GM18867 (cell line): ENCODE measurements at regions not wholly inside any gene's neighbourhood (a gene's known extent, or its start where the extent isn't known, plus 50 kb on each side); places are given as distances from the start of the nearest gene placed in this dataset.

ENCODE experiments used
- ATAC-seq: cut with Tn5 transposase; IDR thresholded peaks from one replicate; pipeline ENCODE4 v1.9.1; 2021; ENCODE audit warnings: mild to moderate bottlenecking, moderate library complexity; ENCODE audit not compliant: unreplicated experiment

DNA sequence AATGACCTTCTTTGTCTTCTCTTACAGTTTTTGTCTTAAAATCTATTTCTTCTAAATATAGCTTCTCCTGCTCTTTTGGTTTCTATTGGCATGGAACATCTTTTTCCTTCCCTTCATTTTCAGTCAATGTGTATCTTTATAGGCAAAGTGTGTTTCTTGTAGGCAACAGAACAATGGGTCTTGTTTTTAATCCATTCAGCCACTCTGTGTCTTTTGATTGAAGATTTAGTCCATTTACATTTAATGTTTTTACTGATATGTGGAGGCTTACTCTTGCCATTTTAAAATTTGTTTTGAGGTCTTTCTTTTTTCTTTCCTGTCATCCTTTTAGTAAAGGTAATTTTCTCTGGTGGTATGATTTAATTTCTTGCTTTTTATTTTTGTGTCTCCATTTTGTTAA, 271.2 kb upstream of the ZP4 start:
- no peak for ATAC-seq

DNA sequence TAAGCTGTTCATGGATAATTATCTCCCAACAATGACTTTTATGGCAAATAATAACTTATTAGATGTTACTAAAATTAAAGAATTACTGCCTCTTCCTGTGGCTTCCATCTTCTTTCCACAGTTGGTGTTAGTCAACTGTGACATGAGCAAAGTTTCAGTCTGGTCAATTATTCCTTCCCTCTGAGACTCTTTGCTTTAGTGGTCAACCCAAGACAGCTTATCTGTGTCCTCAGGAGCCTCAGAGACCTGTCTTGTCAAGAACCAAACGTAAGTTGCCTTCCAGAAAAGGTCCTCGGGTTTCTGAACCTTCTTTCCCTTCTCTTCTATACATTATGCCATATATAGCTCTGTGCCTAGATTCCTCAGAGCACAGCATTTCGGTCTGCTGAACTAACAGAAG, 263.2 kb upstream of the ZP4 start:
- ATAC-seq = no peak

DNA sequence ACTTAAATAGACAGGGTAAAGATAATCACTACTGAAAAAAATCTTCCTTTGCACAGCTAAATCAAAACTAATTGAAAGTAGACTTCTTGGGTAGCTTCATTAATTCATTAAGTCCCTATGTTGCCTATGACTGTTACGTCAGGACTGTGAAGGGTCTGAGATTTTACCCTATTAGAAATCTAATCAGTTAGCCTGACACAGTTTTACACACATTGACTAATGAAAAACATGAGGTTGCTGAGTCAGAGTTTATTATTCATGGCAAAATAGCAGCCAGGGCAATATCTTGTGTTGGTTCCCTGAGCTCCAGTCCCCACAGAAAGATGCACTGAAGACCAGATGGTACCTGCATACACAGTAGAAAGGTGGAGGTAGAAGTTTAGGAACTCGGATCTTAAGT, 262.5 kb upstream of the ZP4 start:
- ATAC-seq = no peak

DNA sequence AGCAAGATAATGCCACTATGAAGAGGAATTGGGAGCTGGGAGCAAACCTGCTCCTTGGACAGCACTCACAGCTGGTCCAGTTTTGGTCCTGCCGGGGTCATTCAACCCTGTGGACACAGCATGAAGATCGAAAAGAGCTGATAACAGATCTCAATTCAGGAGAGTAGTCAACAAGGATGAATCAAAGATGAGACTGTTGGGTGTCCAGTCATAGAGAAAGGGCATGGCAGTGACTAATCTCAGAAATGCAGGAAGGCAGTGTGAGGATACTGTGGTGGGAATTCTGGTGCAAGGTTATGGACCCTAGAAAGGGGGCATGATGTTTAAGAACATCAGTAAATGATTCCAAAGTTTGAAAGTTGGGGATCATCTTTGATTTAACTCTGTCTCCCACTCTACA, 261.4 kb upstream of the ZP4 start:
- ATAC-seq = no peak

DNA sequence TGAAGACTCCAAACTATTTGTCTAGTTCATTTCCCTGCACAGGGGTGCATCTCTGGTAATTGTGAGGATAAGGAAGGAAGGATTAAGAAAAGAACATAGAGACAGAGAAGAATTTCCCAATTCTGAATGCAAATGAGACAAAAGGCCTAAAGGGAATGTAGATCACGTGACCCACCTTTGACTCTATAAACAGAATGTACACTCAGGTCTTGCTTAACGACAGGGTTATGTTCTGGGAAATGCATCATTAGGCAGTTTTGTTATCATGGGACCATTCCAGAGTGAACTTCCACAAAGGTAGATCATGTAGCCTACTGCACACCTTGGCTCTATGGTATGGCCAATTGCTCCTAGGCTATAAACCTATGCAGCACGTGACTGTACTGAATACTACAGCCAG, 252.3 kb upstream of the ZP4 start:
- no peak for ATAC-seq

DNA sequence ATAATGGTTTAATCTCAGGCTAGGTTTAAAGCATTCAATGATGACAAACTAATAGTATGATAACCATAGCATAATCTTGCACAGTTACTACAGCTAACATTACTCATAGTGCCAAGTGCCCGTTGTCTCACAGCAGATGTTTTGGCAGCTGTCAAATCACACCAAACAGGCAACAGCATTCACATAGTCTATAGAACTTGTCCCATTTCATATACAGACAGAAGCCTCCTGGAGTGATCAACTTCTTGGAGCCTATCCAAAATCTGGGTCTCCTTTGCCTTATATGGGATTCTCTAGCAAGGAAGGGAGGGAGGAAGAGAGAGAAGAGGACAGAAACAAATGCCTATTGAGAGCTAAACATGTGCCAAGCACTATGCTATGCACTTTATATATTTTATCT, 250.6 kb upstream of the ZP4 start:
- no peak for ATAC-seq

DNA sequence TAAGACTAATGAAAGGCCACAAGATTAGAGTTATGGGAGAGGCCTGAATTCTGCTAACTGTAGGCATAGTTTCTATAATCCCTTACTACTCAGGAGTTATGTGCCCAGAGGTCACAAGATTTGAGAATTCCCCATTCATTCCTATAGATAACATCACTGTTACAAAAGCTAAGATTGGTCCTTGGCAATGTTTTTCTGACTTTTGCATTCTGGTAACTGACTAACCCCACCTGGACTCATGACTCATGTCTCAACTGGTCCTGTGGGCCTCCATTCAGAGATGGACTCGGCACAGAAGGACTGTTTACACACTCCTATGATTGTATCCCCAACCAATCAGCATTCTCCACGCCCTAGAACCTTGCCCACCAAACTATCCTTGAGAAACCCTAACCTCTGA, 249.0 kb upstream of the ZP4 start:
- no peak for ATAC-seq

DNA sequence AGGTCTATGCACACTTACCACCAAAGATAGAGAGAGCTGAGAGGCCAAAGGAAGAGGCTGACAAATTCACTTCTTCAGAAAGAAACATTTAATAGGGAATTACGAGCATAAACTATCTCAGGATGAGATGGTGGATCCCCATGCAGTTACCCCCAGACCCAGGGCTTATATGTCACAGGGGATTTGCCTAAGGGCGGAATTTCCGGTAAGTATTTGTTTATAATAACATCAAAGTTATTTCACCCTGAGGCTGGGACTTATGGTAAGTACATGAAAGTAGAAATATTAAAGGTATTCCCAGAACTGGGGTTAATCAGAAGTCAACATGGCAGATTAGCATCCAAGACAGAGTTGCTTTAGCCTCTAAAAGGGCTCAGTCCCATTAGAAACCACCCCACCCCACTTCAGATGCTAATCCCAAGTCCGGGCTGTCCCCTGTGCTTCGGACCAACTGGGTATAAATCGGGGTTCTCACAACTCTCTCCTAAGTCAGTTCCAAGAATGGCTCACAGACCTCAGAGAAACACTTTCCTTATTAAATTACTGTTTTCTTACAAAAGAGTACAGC, 247.4 kb upstream of the ZP4 start:
- ATAC-seq = no peak

DNA sequence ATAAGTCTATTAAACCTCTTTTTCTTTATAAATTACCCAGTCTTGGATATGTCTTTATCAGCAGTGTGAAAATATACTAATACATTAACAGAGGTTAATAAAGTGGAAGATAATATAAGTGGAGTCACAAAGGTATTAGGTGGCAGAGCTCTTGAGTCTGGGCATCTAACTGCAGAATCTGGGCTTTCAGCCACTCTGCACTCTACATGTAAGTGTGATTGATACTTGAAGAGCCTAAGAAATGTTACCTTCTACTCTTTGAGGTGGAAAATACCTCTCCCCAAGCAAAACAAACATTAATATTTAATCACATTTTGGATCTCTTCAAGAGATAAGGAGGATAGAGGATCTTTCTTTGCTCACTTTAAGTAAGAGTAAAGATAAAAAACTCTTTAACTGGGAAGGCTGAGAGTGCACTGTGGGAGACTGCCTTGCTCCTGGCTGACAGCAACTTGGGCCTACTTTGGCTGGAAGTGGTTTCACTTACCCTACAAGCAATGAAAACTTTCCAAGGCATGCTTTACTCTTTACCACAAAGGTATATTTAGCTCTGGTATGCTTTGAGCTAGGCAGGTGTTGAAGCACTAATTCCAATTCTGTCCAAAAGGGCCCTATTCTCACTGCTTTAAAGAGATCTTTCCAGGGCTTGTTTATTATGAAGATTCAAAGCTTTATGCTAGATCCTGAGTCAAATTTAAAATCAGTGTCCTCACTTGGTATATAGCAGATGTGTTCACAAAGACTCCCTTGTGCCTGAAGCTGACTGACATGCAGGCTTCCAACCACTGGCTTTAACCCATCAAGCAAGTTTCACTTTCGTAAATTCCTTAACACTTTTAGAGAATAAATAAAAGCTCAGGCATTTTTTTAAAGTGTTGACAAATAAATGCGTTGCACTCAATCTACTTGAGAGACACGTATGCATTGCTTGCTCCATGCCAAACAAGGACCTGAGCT, 245.3 kb upstream of the ZP4 start:
- no peak for ATAC-seq

DNA sequence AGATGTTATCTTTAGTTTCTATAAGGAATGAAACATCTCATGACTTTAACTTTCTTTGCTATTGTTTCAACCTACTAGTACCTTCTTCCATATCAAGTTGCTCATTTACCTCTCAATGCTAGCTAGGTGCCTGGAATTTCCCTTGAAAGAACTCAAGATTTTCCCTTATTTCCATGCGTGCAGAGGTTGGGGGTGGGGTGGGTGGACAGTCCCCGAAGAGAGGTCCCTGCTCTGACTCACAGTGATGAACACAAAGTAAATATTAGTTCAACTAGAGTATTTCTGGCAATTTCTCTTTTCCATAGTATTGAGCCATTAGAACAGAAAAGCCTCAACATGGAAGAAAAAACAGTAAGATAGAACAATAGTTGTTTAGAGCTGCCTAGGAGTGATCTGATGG, 239.0 kb upstream of the ZP4 start:
- ATAC-seq = no peak

DNA sequence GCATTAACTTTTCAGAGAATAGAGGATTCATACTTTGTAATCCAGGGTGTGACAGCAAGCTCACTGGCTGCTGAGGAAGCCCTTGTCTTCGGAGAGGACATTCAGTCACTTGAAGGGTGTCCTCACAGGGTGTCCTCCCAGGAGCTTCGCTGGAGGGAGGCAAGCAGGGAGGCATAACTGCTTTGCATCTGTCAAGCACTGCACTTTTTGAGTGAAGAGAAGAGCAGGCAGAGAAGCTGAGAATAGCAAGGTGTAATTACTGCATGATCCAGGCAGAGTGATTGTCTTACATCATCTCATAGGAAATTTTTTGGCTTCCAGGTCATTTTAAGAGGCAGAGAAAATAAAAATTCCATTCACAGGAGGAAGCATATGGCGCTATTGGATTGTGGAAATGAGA, 232.5 kb upstream of the ZP4 start:
- no peak for ATAC-seq

DNA sequence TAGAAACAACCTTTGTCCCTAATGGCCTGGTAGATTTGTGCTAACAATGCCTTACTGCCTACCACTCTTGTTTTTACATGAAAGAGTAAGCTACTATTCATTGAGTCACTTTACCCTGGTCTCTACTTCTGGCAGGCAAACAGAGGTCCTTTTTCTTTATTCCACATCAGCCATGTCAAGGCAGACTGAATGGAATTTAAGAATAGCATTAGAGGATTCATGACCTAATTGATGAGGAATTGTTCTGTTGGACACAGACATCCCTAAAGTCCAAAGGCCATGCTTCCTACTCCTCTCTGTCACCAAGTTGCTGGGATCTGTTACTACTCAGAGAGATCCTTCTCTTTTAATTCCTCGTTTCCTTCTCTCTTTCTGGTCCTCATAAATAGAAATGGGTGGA, 229.1 kb upstream of the ZP4 start:
- ATAC-seq = no peak

DNA sequence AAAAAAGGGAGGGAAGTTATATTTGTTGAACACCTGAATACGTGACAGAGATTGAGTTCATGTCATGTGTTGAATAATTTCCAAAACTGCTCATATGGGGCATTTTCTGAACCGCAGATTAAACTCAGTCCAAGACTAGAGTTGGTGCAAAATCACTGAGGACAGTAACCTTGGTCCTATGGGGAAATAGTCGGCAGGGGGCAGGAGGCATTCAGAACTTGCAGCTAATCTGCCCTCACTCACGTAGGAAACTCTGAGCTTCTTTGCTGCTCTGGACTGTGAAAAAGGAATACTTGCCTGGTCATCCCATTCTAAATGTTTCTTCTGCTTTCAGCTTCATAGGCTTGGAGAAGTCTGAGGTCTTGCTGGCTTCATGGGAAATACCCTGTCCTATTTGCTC, 228.3 kb upstream of the ZP4 start:
- no peak for ATAC-seq

DNA sequence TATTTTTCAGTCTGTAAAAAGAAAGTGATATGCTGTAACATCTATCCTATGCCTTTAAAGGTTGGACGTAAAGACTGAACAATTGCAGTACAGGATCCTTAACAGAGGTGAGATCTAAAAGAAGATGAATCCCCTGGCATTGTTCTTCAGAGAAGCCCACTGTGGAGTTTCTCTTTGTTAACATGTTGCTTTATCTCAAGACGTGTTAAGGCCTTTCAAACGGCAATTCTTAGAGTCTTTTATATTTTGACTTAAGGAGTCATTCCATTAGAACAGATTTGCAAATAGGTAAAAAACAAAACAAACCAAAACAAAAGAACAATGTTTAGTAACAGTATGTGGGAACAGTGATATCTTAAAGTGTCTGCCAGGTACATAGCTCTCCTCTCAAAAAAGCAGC, 225.1 kb upstream of the ZP4 start:
- ATAC-seq = no peak

DNA sequence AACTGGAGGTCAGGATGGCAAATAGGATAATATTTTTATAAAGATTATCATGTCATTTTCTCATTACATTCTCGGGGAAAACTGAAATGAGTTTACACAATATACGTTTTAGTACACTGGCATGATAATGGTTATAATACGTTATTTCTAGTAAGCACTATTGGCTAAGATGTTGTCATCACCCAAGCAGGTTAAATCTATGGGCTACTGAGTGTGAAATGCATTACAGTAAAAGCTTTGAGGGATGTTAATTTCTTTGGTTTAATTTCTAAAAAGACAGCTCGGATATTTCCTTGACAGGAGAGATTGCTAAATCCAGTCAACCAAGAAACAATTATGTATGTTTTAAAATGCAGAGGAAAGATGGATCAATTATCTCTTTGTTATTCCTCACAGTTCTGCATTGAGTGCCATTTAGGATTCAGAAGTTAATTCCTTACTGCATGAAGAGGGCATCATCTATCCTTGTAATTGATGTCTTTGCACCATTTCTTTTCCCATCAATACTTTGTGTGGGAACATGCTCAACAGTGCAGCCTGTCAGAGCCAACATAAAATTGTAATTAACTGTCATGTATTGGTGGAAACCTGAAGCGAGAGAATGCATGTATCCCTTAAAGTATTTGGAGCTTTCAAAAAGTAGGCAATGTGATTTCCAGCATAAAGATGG, 222.4 kb upstream of the ZP4 start:
- ATAC-seq = no peak

DNA sequence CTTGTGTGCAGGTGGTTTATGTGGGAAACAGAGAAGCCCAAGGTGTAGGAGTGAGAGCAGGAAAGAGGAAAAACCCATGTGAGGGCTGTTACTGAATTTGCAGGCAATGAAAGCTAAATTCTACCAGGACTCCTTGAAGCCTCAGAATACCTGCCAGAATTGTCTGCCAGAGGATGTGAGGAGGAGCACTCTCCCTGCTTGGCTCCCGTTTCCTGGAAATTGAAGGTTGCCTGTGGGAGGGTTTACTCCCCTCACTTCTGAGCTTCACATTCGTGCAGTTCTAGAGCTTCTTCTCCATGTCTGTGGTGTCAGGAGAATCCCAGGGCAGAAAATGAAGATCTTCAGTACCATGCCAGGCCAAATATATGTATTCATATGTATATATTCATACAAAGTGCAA, 220.8 kb upstream of the ZP4 start:
- ATAC-seq = no peak

DNA sequence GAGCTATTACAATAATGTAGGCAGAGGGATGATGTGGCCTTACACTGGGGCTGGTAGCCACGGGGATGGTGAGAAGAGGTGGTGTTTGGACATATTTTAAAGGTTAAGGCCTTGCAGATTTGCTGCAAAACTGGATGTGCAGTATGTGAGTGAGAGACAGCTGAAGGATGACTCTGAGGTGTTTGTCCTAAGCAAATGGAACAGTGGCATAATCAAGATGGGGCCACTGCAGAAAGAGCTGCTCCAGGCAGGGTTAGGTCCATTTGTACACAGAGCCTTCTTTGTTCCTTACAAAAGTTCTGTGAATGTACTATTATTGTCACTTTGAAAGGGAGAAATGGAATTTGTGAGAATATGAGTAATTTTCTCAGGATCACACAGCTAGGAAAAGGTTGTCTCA, 220.4 kb upstream of the ZP4 start:
- no peak for ATAC-seq

DNA sequence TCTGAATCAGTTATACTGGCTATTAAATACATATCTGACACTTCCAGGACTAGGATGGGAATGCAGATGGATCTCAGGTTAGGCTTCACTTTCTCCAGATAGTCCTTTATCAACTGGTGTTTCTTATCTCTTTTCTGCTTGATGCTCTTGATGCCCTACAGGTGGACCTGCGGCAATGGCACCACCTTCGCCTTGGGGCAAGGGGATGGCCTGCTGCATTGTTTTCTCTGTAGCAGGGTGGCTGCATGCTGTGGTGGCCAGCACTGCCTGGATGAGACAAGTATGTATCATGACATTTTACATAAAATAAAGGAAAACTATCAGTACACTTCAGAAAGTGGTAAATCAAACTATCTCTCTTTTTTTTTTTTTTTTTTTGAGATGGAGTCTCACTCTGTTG, 217.7 kb upstream of the ZP4 start:
- no peak for ATAC-seq

DNA sequence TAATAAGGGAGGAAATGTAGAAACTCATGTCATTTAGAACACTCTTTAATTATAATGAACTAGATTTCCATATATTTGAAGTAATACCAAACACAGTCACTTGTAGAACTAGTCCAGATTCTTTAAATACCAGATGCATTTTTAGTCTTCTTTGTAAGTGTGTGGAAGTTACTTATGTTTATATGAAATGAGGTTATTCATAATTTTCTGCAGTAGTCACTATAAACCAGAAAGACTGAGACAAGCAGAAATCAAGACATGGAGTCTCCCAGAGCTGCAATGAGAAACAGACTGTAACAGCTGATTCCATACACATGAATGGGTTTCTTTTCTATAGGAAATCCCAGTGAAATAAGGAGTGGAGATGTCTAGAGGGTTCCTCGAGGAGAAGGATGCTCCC, 216.6 kb upstream of the ZP4 start:
- ATAC-seq = no peak

DNA sequence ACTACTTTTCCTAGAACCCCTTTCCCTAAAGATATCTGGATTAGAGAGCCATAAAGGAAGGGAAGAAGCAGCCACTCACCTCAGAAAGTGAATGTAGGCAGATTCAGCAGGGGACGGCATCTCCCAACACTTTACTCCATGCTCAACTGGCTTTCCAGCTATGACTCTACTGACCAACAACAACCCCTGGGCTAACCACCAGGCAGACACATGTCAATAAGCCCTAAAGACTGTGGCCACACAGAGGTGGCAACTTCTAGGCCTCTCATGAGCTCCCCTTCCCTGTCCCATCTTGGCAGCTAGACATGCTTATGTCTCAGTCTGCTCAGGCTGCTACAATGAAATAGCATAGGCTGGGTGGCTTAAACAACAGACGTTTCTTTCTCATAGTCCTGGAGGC, 214.0 kb upstream of the ZP4 start:
- no peak for ATAC-seq

DNA sequence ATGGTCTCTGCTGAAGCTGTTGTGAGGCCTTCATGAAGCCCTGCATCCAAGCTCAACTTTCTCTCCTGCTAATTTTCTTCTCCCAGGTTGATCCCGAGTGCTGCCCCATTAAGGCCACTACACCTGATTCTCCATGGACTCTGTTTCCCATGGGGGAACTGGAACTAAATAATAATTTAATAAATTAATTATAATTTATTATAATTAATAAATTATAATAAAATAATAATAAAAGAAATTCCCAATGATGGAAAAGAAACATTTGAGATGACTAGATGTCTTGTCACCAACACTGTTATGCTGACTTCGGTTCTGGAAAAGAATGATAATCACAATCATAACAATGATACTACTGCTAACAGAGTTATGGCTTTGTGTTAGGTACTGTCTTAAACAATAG, 211.2 kb upstream of the ZP4 start:
- no peak for ATAC-seq

DNA sequence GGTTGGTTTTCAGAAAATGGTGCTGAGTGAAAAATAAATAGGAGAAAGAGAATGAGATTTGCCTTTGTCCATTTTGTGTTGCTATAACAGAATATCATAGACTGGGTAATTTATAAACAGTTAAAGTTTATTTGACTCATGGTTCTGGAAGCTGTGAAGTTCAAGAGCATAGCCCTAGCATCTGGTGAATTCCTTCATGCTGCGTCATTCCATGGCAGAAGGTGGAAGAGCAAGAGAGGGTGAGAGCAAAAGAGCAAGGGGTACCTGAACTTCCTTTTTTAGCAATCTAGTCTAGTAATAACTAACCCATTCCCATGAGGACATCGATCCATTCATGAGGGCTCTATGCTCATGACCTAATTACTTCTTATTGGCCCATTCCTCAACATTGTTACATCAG, 209.1 kb upstream of the ZP4 start:
- ATAC-seq = no peak
